ENCODE measurements at regions not wholly inside any gene's neighbourhood (a gene's known extent, or its start where the extent isn't known, plus 50 kb on each side); places are given as distances from the start of the nearest gene placed in this dataset.

- no peak for ATAC-seq
- H3K36me3 Mint-ChIP-seq: no peaks in the 10 kb centered on the region
- DNase-seq (ENCODE audit: low spot score): no peak
- H3K27ac Mint-ChIP-seq: no peak overlapping the region
- H3K4me3 Mint-ChIP-seq: no peak overlapping the region
- H3K27me3 Mint-ChIP-seq: no peaks in the 10 kb centered on the region
- H3K9me3 Mint-ChIP-seq: no peaks in the 10 kb centered on the region
- no peaks in the 10 kb centered on the region for H3K4me1 Mint-ChIP-seq (ENCODE audit: low read depth in 2 of 2)
These were observed 793.0 kb upstream of the FANCL start for GRCh38 chr2:59034106-59034505.

DNA sequence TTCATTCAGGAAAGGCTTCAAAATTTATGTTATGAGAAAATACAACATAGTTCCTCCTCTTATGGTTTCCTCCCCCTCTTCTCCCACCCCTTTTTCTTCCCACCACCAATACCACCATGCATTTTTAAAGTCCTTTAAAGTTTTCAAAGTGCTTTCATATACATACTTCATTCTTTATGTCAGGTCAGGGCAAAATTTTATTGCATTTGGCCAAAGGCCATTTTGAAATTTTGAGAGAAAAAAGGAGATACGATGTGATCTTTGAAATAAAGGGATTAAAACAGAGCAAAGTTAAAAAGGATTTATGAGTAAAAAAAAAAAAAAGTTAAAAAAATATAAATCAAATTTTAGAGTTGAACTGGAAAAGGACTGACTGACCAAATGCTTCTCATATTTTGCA lies 792.5 kb upstream of the FANCL start:
- Mint-ChIP-seq H3K4me1 (ENCODE audit: low read depth in 2 of 2) (no peaks in the 10 kb centered on the region), H3K36me3 (no peaks in the 10 kb centered on the region), H3K27me3 (no peaks in the 10 kb centered on the region), H3K4me3 (no peak overlapping the region), H3K9me3 (no peaks in the 10 kb centered on the region), H3K27ac (no peak overlapping the region)
- ATAC-seq (no peak), DNase-seq (ENCODE audit: low spot score) (no peak)

DNA sequence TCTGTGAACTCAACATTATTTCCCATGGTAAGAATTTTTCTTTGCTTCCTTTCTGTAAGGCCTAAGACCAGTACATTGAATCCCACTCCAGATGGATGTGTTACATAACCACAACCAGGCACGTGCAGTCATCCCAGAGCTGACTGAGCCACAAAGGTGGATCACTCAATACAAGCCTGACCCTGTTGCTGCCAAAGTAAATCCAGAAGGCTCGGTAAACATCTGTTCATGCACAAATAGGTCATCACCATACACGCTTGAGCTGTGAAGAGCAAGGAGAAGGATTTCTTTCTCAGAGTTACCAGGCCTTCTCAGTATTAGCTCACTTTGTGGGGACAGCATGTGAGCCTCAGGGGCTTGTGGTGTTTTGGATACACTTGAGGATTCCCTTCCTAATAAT lies 791.4 kb upstream of the FANCL start:
- H3K9me3 Mint-ChIP-seq: no peaks in the 10 kb centered on the region
- H3K27me3 Mint-ChIP-seq: peaks cover 0 to 2% of the 10 kb centered on the region in 2 donors
- no peak for DNase-seq (ENCODE audit: low spot score)
- no peak overlapping the region for H3K4me3 Mint-ChIP-seq
- no peak for ATAC-seq
- no peaks in the 10 kb centered on the region for H3K36me3 Mint-ChIP-seq
- no peaks in the 10 kb centered on the region for H3K4me1 Mint-ChIP-seq (ENCODE audit: low read depth in 2 of 2)
- no peak overlapping the region for H3K27ac Mint-ChIP-seq

DNA sequence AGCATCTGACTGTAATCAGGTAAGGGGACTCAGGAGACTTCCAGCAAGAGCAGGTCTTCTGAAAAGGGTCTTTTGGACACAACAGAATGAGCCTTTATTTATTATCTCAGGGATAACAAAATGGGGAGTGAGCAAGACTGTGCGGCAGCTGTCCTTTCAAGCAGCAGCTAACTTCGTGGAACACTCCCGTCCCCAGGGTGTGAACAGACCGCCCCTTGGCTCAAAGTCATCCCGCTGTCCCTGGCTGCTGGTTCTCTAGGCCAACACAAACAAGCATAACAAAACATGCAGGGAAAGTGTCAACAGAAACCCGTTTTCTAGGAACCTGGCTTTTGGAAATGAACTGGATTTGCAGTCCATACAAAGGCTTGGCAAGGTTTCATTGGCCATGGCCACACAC lies 787.9 kb upstream of the FANCL start:
- Mint-ChIP-seq H3K4me1 (ENCODE audit: low read depth in 2 of 2) (no peaks in the 10 kb centered on the region), H3K27me3 (peaks cover 0 to 4% of the 10 kb centered on the region in 2 donors), H3K27ac (no peak overlapping the region), H3K9me3 (no peaks in the 10 kb centered on the region), H3K4me3 (no peak overlapping the region), H3K36me3 (no peaks in the 10 kb centered on the region)
- ATAC-seq: no peak
- no peak for DNase-seq (ENCODE audit: low spot score)

DNA sequence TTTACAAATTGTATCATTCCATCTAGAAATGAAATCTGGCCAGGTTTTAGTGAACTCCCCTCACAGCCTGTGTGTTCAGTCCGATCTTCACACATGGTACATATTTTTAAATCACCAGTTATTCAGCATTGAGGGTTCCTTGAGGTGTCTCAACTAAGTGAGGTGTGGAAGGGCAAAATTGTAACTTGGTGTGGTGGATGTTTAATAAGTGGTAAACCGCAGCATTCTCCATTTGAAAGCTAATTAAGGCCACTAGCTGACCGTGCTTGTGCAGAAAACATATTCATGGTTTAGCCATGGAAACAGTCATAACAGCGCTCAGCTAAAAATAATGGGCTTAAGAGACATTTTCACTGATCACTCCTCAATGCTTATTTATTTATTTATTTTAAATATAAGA lies 786.2 kb upstream of the FANCL start:
- Mint-ChIP-seq H3K4me1 (ENCODE audit: low read depth in 2 of 2) (no peaks in the 10 kb centered on the region), H3K36me3 (no peaks in the 10 kb centered on the region), H3K27ac (no peak overlapping the region), H3K9me3 (no peaks in the 10 kb centered on the region), H3K4me3 (no peak overlapping the region), H3K27me3 (peaks cover 0 to 4% of the 10 kb centered on the region in 2 donors)
- no peak for DNase-seq (ENCODE audit: low spot score)
- no peak for ATAC-seq

DNA sequence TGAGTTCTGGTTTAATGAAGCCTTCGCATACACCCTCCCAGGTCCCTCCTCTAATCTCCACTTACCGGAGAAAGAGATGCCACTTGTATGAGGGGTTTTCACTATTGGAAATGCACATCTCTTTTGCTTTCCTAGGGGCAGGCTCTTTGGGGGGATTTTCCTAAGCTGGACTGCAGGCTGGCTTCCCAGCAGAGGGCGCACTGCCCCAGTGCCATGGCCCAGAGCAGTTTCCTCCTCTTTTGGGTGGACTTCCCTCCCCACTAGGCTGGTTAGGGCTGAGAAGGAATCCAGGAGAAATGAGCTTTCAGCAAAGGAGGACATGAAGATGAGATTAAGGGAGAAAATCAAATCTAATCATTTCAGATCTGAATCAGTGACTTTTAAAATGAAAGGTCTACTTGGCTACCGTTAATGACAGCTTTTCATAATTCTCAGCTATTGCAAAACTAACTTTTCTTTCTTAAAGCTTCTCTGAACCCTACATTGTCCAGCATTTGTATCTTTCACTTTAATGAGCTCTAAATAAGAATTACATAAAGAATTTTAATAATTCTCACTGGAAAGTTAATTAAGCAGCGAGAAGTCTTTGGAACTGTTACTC lies 784.1 kb upstream of the FANCL start:
- H3K4me3 Mint-ChIP-seq: no peak overlapping the region
- ATAC-seq: no peak
- H3K27me3 Mint-ChIP-seq: peaks cover 0 to 4% of the 10 kb centered on the region in 2 donors
- H3K36me3 Mint-ChIP-seq: no peaks in the 10 kb centered on the region
- no peaks in the 10 kb centered on the region for H3K4me1 Mint-ChIP-seq (ENCODE audit: low read depth in 2 of 2)
- DNase-seq (ENCODE audit: low spot score): no peak
- H3K9me3 Mint-ChIP-seq: no peaks in the 10 kb centered on the region
- no peak overlapping the region for H3K27ac Mint-ChIP-seq

DNA sequence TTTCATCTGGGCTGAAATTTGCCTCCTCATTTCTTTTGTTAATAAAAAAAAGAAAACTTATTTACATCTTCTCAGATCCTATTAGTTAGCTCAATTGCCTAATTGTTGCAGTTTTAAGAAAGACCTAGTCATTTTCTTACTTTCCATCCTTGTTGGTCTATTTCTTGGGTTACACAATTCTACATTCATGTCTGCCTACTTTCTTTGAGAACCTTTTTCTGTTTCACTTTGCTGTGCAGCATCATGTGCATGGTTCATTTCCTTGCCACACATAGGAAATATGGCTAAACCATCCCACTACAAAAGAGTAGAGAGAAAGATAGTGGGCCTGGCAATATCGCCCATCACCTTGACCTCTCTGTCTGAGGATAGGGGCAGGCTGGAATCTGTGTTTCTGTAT lies 780.7 kb upstream of the FANCL start:
- no peaks in the 10 kb centered on the region for H3K36me3 Mint-ChIP-seq
- ATAC-seq (no peak), DNase-seq (ENCODE audit: low spot score) (no peak)
- no peaks in the 10 kb centered on the region for H3K4me1 Mint-ChIP-seq (ENCODE audit: low read depth in 2 of 2)
- H3K9me3 Mint-ChIP-seq: no peaks in the 10 kb centered on the region
- no peak overlapping the region for H3K4me3 Mint-ChIP-seq
- no peaks in the 10 kb centered on the region for H3K27me3 Mint-ChIP-seq
- H3K27ac Mint-ChIP-seq: no peak overlapping the region

GRCh38 chr2:59019566-59020159 lies 778.5 kb upstream of the FANCL start:
- no peaks in the 10 kb centered on the region for H3K9me3 Mint-ChIP-seq
- no peak overlapping the region for H3K27ac Mint-ChIP-seq
- no peak for DNase-seq (ENCODE audit: low spot score)
- no peaks in the 10 kb centered on the region for H3K4me1 Mint-ChIP-seq (ENCODE audit: low read depth in 2 of 2)
- ATAC-seq: no peak
- H3K27me3 Mint-ChIP-seq: no peaks in the 10 kb centered on the region
- H3K36me3 Mint-ChIP-seq: no peaks in the 10 kb centered on the region
- no peak overlapping the region for H3K4me3 Mint-ChIP-seq

GRCh38 chr2:59018737-59019136 lies 777.6 kb upstream of the FANCL start:
- H3K4me3 Mint-ChIP-seq: no peak overlapping the region
- no peak for DNase-seq (ENCODE audit: low spot score)
- no peak overlapping the region for H3K27ac Mint-ChIP-seq
- no peak for ATAC-seq
- H3K9me3 Mint-ChIP-seq: no peaks in the 10 kb centered on the region
- H3K4me1 Mint-ChIP-seq (ENCODE audit: low read depth in 2 of 2): no peaks in the 10 kb centered on the region
- H3K36me3 Mint-ChIP-seq: no peaks in the 10 kb centered on the region
- no peaks in the 10 kb centered on the region for H3K27me3 Mint-ChIP-seq

- Mint-ChIP-seq H3K4me3 (no peak overlapping the region), H3K4me1 (ENCODE audit: low read depth in 2 of 2) (no peaks in the 10 kb centered on the region), H3K9me3 (peaks cover 4% of the 10 kb centered on the region), H3K27ac (no peak overlapping the region), H3K36me3 (no peaks in the 10 kb centered on the region), H3K27me3 (no peaks in the 10 kb centered on the region)
- ATAC-seq (no peak), DNase-seq (ENCODE audit: low spot score) (no peak)
These were observed 773.9 kb upstream of the FANCL start for GRCh38 chr2:59015027-59015426.

- H3K4me3 Mint-ChIP-seq: no peak overlapping the region
These were observed 771.8 kb upstream of the FANCL start for GRCh38 chr2:59012971-59013370.

GRCh38 chr2:59012234-59012633 lies 771.1 kb upstream of the FANCL start:
- H3K27ac Mint-ChIP-seq: no peak overlapping the region
- H3K27me3 Mint-ChIP-seq: no peaks in the 10 kb centered on the region
- no peaks in the 10 kb centered on the region for H3K4me1 Mint-ChIP-seq (ENCODE audit: low read depth in 2 of 2)
- ATAC-seq (no peak), DNase-seq (ENCODE audit: low spot score) (no peak)
- no peaks in the 10 kb centered on the region for H3K36me3 Mint-ChIP-seq
- peaks cover 4% of the 10 kb centered on the region for H3K9me3 Mint-ChIP-seq
- no peak overlapping the region for H3K4me3 Mint-ChIP-seq

More at GRCh38 chr2:59012971-59013370, 771.8 kb upstream of the FANCL start:
- ATAC-seq (no peak), DNase-seq (ENCODE audit: low spot score) (no peak)
- H3K27ac Mint-ChIP-seq: no peak overlapping the region
- H3K36me3 Mint-ChIP-seq: no peaks in the 10 kb centered on the region
- H3K4me1 Mint-ChIP-seq (ENCODE audit: low read depth in 2 of 2): no peaks in the 10 kb centered on the region
- H3K9me3 Mint-ChIP-seq: peaks cover 4% of the 10 kb centered on the region
- no peaks in the 10 kb centered on the region for H3K27me3 Mint-ChIP-seq

DNA sequence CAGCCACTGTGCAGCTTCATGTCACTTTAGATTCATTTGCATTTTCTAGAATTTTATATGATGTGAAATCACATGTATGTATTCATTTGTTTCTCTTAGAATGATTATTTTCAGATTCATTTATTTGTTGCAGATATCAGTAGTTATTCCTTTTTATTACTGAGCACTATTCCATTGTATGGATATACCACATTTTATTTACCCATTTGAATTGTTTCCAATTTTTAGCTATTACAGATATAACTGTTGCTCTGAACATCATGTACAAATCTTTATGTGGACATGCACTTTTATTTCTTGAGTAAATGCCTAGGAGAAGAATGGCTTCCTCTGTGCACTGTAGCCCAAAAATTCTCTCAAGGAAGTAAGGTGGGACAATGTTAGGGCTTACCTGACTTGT lies 767.8 kb upstream of the FANCL start:
- Mint-ChIP-seq H3K27me3 (no peaks in the 10 kb centered on the region), H3K27ac (no peak overlapping the region), H3K4me3 (no peak overlapping the region), H3K4me1 (ENCODE audit: low read depth in 2 of 2) (no peaks in the 10 kb centered on the region), H3K9me3 (peaks cover 4% of the 10 kb centered on the region), H3K36me3 (no peaks in the 10 kb centered on the region)
- no peak for DNase-seq (ENCODE audit: low spot score)
- ATAC-seq: no peak

GRCh38 chr2:59005836-59006615 lies 764.9 kb upstream of the FANCL start:
- no peak for DNase-seq (ENCODE audit: low spot score)
- Mint-ChIP-seq H3K27ac (no peak overlapping the region), H3K4me1 (ENCODE audit: low read depth in 2 of 2) (no peaks in the 10 kb centered on the region), H3K27me3 (no peaks in the 10 kb centered on the region), H3K4me3 (no peak overlapping the region), H3K36me3 (no peaks in the 10 kb centered on the region), H3K9me3 (peaks cover 3% of the 10 kb centered on the region)
- no peak for ATAC-seq

All from natural killer cell treated with Interleukin-12 subunit alpha and Interleukin-12 subunit beta and Interleukin-15 and Interleukin-18, amount 100 ng/mL, for 72 hours (primary cell).